BLaER1 treated with 17β-estradiol and CSF1 and Interleukin-3, amounts not matched to agents 10 nM and 100 nM (cell line): ENCODE measurements at regions not wholly inside any gene's neighbourhood (a gene's known extent, or its start where the extent isn't known, plus 50 kb on each side); places are given as distances from the start of the nearest gene placed in this dataset.

Source experiments
- H3K27ac ChIP-seq, 11 experiments: shearing (Covaris generic); formaldehyde crosslinking; 2 replicates each; pipeline ENCODE4 v1.8.1; 2022
- H3K27me3 ChIP-seq, 11 experiments: shearing (Covaris generic); formaldehyde crosslinking; 2 replicates each; pipeline ENCODE4 v1.8.1; 2022
- H3K36me3 ChIP-seq, 11 experiments: shearing (Covaris generic); formaldehyde crosslinking; 2 replicates each; pipeline ENCODE4 v1.8.1; 2022
- H3K4me1 ChIP-seq, 10 experiments: shearing (Covaris generic); formaldehyde crosslinking; 2 replicates each; pipeline ENCODE4 v1.8.1; 2022
- H3K4me2 ChIP-seq, 11 experiments: shearing (Covaris generic); formaldehyde crosslinking; 2 replicates each; pipeline ENCODE4 v1.8.1; 2022
- H3K4me3 ChIP-seq, 10 experiments: shearing (Covaris generic); formaldehyde crosslinking; 2 replicates each; pipeline ENCODE4 v1.8.1; 2022
- H3K9ac ChIP-seq, 11 experiments: shearing (Covaris generic); formaldehyde crosslinking; 2 replicates each; pipeline ENCODE4 v1.8.1; 2022
- H3K9me3 ChIP-seq, 11 experiments: shearing (Covaris generic); formaldehyde crosslinking; replicated peaks in 1 of 11; 2 replicates each; pipeline ENCODE4 v1.8.1; 2022
- H4K20me1 ChIP-seq, 11 experiments: shearing (Covaris generic); formaldehyde crosslinking; 2 replicates each; pipeline ENCODE4 v1.8.1; 2022
- Cebpa-rat ChIP-seq, 11 experiments: shearing (Covaris generic); IDR thresholded peaks; 2 replicates each; pipeline ENCODE4 v1.8.1; 2022

DNA sequence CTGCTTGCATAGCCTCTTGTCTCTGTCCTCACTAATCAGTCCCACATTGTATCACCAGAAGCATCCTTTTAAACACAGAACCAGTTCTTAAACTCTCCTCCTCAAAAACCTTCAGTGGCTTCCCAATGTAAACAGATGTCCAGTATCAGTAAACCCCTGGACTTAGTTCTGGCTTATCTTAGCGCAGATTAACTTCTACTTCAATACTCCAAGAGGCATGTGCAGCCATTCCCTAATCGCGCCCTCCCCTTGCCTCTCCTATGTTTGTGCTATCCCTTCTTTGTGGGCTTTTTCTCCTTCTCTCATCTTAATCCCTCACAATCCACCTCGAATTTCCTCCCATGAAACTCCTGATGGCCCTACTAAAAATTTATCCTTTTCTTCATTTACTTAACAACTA is 193.8 kb downstream of the FBXO8 start:
- H3K9me3 ChIP-seq = peaks cover 0 to 20% (median 7%) of the 10 kb centered on the region in 11 experiments; a peak in 10 of 22 replicates
- H4K20me1 ChIP-seq = no peaks in the 10 kb centered on the region
- H3K4me1 ChIP-seq = peaks cover 0 to 43% (median 14%) of the 10 kb centered on the region in 10 experiments; a peak in 14 of 20 replicates
- peak overlapping the region in 1 of 11 experiments; percentile 1; a peak in 1 of 22 replicates for H3K27ac ChIP-seq
- H3K4me3 ChIP-seq = no peak overlapping the region
- H3K36me3 ChIP-seq = no peaks in the 10 kb centered on the region
- no peak for TF ChIP-seq Cebpa-rat (IDR thresholded peaks at IDR 0.05)
- H3K9ac ChIP-seq = no peak overlapping the region
- no peaks in the 10 kb centered on the region for H3K27me3 ChIP-seq
- H3K4me2 ChIP-seq = peak overlapping the region in 3 of 11 experiments; percentile 38 to 54 (median 39); a peak in 4 of 22 replicates

DNA sequence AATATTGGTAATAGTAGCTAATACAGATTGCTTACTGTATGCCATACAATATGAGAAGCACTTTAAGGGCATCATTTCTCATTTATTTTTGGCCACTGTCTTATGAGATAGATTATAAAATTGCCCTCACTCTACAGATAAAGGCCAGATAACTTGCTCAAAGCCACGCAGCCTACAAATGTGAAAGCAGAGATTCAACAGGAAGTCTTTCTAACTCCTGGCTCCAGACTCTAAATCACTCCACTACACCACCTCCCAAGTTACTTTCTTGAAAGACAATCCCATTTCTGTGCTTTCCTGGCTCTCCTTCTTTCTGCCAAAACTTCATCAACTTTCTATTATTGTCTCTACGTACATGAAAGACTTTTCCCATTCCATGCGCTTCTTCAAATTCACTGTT is 194.7 kb downstream of the FBXO8 start:
- Histone ChIP-seq H3K4me3 (no peak overlapping the region), H3K9ac (no peak overlapping the region), H3K27me3 (no peaks in the 10 kb centered on the region), H3K36me3 (no peaks in the 10 kb centered on the region), H3K4me2 (peak overlapping the region in 6 of 11 experiments; percentile 13 to 54 (median 38); a peak in 11 of 22 replicates), H3K4me1 (peaks cover 0 to 52% (median 21%) of the 10 kb centered on the region in 10 experiments; a peak in 14 of 20 replicates), H3K9me3 (peaks cover 0 to 20% (median 7%) of the 10 kb centered on the region in 11 experiments; a peak in 10 of 22 replicates), H3K27ac (peak overlapping the region in 3 of 11 experiments; percentile 1 to 34 (median 9); a peak in 2 of 22 replicates), H4K20me1 (no peaks in the 10 kb centered on the region)
- no peak for TF ChIP-seq Cebpa-rat (IDR thresholded peaks at IDR 0.05)

DNA sequence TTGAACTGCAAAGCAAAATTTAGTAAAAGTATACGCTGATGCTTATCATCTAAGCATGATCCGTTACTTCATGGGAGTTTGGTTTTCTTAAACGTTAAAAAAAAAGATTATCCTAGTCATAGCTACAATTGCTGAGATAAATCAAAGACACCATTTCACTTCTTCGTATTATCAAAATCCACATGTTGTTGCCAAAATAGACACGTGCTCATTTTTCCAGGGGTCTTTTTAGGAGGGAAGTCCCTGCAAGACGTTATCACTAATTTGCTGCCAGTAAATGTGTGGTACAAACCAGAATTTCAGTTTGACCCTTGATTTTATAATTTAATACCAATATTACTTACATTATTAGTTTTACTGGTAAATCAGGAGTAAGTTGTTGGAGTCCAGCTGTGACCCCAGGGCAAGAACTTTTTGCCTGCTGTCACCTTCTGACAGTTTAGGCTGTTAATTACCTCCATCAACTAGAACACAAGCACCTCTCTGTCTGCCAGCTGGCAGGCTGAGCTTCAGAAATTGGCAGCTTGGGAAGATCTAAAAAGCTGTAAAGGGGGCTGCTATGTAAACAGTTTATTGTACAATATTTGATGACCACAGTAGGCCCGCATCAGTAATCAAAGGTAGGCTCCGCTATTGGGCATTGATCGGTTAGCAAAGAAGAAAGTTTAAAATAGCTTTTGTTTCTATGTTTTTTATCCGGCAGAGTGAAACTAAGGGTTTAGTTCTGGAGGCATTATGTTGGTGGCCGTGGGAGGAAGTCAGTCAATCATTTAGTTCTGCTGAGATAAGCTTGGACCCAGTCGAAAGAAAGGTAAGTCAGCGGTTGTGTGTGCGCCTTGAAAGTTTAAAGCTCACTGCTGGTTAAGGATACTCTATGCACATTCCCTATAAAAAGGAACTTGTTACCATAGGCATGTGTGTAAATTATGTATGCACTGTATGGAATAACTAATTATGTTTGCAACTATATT is 196.4 kb downstream of the FBXO8 start:
- Histone ChIP-seq H3K9ac (no peak overlapping the region), H3K4me2 (peak overlapping the region in 3 of 11 experiments; percentile 4 to 43 (median 30); a peak in 5 of 22 replicates), H3K4me3 (no peak overlapping the region), H3K9me3 (peaks cover 0 to 8% (median 0%) of the 10 kb centered on the region in 11 experiments; a peak in 2 of 22 replicates), H3K27ac (no peak overlapping the region), H3K4me1 (peaks cover 0 to 57% (median 22%) of the 10 kb centered on the region in 10 experiments; a peak in 14 of 20 replicates), H3K36me3 (no peaks in the 10 kb centered on the region), H4K20me1 (no peaks in the 10 kb centered on the region), H3K27me3 (no peaks in the 10 kb centered on the region)
- TF ChIP-seq Cebpa-rat (IDR thresholded peaks at IDR 0.05) = no peak

DNA sequence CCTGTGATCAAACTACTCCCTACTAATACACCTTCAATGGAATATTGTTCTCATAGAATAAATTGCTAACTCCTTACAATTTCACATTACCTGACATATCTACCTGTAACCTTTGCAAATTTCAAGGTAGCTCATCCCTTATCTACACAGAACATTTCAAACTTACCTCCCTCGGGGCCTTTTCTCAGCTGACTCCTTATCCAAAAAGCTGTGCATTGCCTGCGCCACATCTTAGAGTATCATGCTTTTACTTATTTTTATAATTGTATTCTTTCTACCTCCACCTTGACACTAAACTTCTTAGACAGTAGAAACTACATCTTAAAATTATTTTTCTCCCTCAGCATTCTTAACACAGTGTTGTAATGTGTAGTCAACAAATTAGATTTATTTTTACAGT is 198.5 kb downstream of the FBXO8 start:
- TF ChIP-seq Cebpa-rat (IDR thresholded peaks at IDR 0.05) = no peak
- Histone ChIP-seq H3K27me3 (no peaks in the 10 kb centered on the region), H3K4me1 (peaks cover 0 to 57% (median 22%) of the 10 kb centered on the region in 10 experiments; a peak in 14 of 20 replicates), H3K27ac (no peak overlapping the region), H4K20me1 (no peaks in the 10 kb centered on the region), H3K4me3 (no peak overlapping the region), H3K4me2 (peak overlapping the region in 7 of 11 experiments; percentile 32 to 80 (median 62); a peak in 13 of 22 replicates), H3K36me3 (no peaks in the 10 kb centered on the region), H3K9ac (no peak overlapping the region), H3K9me3 (0 out of 22 replicates have a peak, but pooled peaks cover 0 to 3% (median 0%) of the 10 kb centered on the region in 11 experiments)

DNA sequence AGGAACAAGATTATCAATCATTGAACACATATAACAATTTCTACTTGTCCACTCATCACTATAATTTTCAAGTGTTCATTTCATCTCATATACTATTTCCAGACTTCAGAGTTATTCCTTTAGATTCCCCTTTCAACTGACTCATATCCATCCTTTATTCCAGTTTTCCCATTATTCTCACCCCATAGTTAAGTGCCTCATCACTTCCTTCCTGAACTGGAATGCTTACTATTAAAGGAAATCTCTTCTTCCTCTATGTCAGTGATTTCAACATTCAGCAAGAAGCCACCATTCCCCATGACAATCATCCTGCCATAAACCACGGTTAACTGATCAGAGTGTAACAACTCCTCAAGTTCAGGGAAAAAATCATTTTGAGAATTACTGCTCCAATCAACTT is 198.9 kb downstream of the FBXO8 start:
- Histone ChIP-seq H4K20me1 (no peaks in the 10 kb centered on the region), H3K36me3 (no peaks in the 10 kb centered on the region), H3K4me3 (no peak overlapping the region), H3K27ac (no peak overlapping the region), H3K4me2 (peak overlapping the region in 7 of 11 experiments; percentile 32 to 80 (median 62); a peak in 14 of 22 replicates), H3K4me1 (peaks cover 0 to 53% (median 21%) of the 10 kb centered on the region in 10 experiments; a peak in 14 of 20 replicates), H3K9me3 (0 out of 22 replicates have a peak, but pooled peaks cover 0 to 3% (median 0%) of the 10 kb centered on the region in 11 experiments), H3K27me3 (no peaks in the 10 kb centered on the region), H3K9ac (no peak overlapping the region)
- no peak for TF ChIP-seq Cebpa-rat (IDR thresholded peaks at IDR 0.05)

DNA sequence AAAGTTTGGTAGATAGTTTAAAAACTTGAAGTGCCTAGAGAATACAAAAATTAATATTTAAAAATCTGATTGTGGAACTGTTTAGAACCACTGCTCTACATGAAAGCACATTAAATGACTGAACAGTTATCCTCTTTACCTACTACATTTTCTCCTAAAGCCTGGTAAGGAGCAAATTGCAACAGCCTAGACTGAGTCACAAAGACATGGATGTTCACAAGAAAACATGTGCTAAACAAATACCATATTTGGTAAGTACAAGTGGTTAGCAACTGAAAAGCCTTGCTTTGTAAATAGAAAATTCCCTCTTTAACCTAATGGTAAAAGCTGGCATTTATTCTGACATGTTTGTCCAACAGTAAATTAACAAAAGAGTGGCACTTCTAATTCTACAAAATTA is 203.1 kb downstream of the FBXO8 start:
- Histone ChIP-seq H3K4me3 (no peak overlapping the region), H3K9ac (no peak overlapping the region), H3K27ac (no peak overlapping the region), H3K36me3 (no peaks in the 10 kb centered on the region), H3K4me2 (no peak overlapping the region), H4K20me1 (no peaks in the 10 kb centered on the region), H3K27me3 (no peaks in the 10 kb centered on the region), H3K4me1 (peaks cover 0 to 22% (median 13%) of the 10 kb centered on the region in 10 experiments; a peak in 14 of 20 replicates), H3K9me3 (0 out of 22 replicates have a peak, but pooled peaks cover 0 to 3% (median 0%) of the 10 kb centered on the region in 11 experiments)
- TF ChIP-seq Cebpa-rat (IDR thresholded peaks at IDR 0.05) = no peak

DNA sequence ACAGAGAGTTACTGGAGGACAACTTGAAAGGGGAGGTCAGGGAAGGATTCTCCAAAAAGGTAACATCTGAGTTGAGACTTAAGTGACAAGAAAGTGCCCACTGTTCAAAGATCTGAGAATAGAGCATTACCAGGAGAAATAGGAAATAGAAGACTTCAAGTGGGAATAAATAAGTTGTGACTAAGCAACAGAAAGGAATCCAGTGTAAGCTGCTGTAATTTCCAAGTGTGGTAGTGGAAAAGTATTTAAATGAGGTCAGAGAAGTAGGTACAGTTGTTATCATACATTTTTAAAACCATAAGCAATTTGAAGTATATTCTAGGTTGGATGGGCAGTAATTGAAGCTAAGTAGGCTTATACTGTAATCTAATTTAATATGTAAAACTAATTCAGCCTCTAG is 211.9 kb downstream of the FBXO8 start:
- Histone ChIP-seq H4K20me1 (no peaks in the 10 kb centered on the region), H3K4me3 (no peak overlapping the region)
- no peak for TF ChIP-seq Cebpa-rat (IDR thresholded peaks at IDR 0.05)

DNA sequence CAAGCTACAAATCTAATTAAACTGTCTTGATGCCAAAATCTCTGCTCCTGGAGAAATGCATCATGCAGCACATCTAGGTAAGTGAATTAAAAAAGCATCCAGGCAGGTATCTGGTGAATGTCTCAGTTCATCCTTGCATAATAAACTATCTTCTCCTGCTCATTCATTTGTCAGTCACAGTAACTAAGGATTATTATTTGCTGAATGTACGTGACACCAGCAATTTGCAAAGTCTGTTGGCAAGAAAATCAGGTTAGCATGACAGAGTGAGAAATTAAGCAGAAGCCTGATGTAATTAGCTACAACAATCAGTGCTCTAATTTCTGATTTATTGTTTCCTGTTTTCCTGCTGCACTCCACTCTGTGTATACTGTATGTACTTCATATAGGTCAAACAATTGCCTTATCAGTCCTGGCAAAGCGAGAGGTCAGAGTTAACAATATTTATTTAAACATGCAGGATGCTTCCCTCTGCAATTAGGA is 213.6 kb downstream of the FBXO8 start:
- Histone ChIP-seq H3K36me3 (no peaks in the 10 kb centered on the region), H3K27me3 (no peaks in the 10 kb centered on the region), H3K9me3 (peaks cover 6 to 16% (median 12%) of the 10 kb centered on the region in 11 experiments; a peak in 19 of 22 replicates), H3K4me1 (peaks cover 0 to 43% (median 11%) of the 10 kb centered on the region in 10 experiments; a peak in 14 of 20 replicates), H3K4me2 (peak overlapping the region in 7 of 11 experiments; percentile 0 to 58 (median 32); a peak in 11 of 22 replicates), H4K20me1 (no peaks in the 10 kb centered on the region), H3K4me3 (no peak overlapping the region), H3K9ac (no peak overlapping the region), H3K27ac (no peak overlapping the region)
- TF ChIP-seq Cebpa-rat (IDR thresholded peaks at IDR 0.05) = no peak

More for the DNA sequence above, 211.9 kb downstream of the FBXO8 start:
- H3K27me3 ChIP-seq = no peaks in the 10 kb centered on the region
- no peak overlapping the region for H3K27ac ChIP-seq
- H3K4me2 ChIP-seq = peak overlapping the region in 1 of 11 experiments; percentile 1; a peak in 1 of 22 replicates
- no peaks in the 10 kb centered on the region for H3K36me3 ChIP-seq
- peaks cover 6 to 16% (median 12%) of the 10 kb centered on the region in 11 experiments; a peak in 19 of 22 replicates for H3K9me3 ChIP-seq
- H3K4me1 ChIP-seq = peaks cover 0 to 26% (median 11%) of the 10 kb centered on the region in 10 experiments; a peak in 14 of 20 replicates
- H3K9ac ChIP-seq = no peak overlapping the region
